PC-3 (cell line): ENCODE measurements at regions not wholly inside any gene's neighbourhood (a gene's known extent, or its start where the extent isn't known, plus 50 kb on each side); places are given as distances from the start of the nearest gene placed in this dataset.
A peak's percentile ranks its signal among the peaks of the same experiment; 100 is the strongest.

Experiments used
- ATAC-seq: fragments of 200-7000 bp; cut with Tn5 transposase; 2 replicates; pipeline ENCODE4 v1.9.1; 2020; ENCODE audit warnings: mild to moderate bottlenecking, moderate library complexity
- BruUV-seq: library from RNA; stranded (reverse); fragments of 400-500 nt; replicated peaks from 2 replicates; lab custom pipeline; 2021; lab: Mats Ljungman, UMichigan
- CTCF ChIA-PET: fragments of 300-600 bp; sonication (Branson Sonifier 250); formaldehyde crosslinking; loops from one replicate; lab custom pipeline; 2022; ENCODE audit warnings: antibody characterized with exemption; lab: Charles Lee
- POLR2A ChIA-PET: fragments of 300-600 bp; sonication (Branson Sonifier 250); formaldehyde crosslinking; loops from one replicate; lab custom pipeline; 2022; ENCODE audit warnings: antibody characterized with exemption; ENCODE audit not compliant: unreplicated experiment; lab: Charles Lee
- DNase-seq: peaks from one replicate; pipeline ENCODE4 v3.0.0-alpha.2; 2015
- H2AFZ ChIP-seq: fragments of 300-600 bp; sonication (generic); 2 replicates; pipeline ENCODE4 v1.6.0; 2016; ENCODE audit warnings: antibody characterized with exemption, low read length
- H3F3A ChIP-seq: fragments of 300-600 bp; sonication (generic); one replicate; pipeline ENCODE4 v1.6.0; 2017; ENCODE audit warnings: antibody characterized with exemption, low read length, control low read depth, mild to moderate bottlenecking; ENCODE audit not compliant: unreplicated experiment
- H3K27ac ChIP-seq: fragments of 300-600 bp; sonication (generic); 2 replicates; pipeline ENCODE4 v1.5.1; 2016; ENCODE audit warnings: mild to moderate bottlenecking, low read length
- H3K27me3 ChIP-seq: fragments of 300-600 bp; sonication (generic); 2 replicates; pipeline ENCODE4 v1.6.1; 2016; ENCODE audit warnings: low read length, mixed read lengths
- H3K36me3 ChIP-seq: fragments of 300-600 bp; sonication (generic); 2 replicates; pipeline ENCODE4 v1.6.1; 2016; ENCODE audit warnings: low read depth, mixed run types, low read length, mixed read lengths
- H3K4me1 ChIP-seq: fragments of 300-600 bp; sonication (generic); 2 replicates; pipeline ENCODE4 v1.5.1; 2016; ENCODE audit warnings: low read length; ENCODE audit not compliant: insufficient read depth
- H3K4me2 ChIP-seq: fragments of 300-600 bp; sonication (generic); 2 replicates; pipeline ENCODE4 v1.6.0; 2016; ENCODE audit warnings: low read length
- H3K4me3 ChIP-seq: fragments of 300-600 bp; sonication (generic); 2 replicates; pipeline ENCODE4 v1.5.1; 2016; ENCODE audit warnings: mild to moderate bottlenecking, low read length, mixed read lengths
- H3K79me2 ChIP-seq: fragments of 300-600 bp; sonication (generic); 2 replicates; pipeline ENCODE4 v1.6.1; 2017; ENCODE audit warnings: low read length, mixed read lengths
- H3K9ac ChIP-seq: fragments of 300-600 bp; sonication (generic); 2 replicates; pipeline ENCODE4 v1.6.0; 2016; ENCODE audit warnings: mild to moderate bottlenecking, low read length
- H3K9me2 ChIP-seq: fragments of 300-600 bp; sonication (generic); replicated peaks from 2 replicates; pipeline ENCODE4 v1.6.1; 2016; ENCODE audit warnings: mixed run types, low read length, mixed read lengths
- H3K9me3 ChIP-seq: fragments of 300-600 bp; sonication (generic); 2 replicates; pipeline ENCODE4 v1.6.1; 2016; ENCODE audit warnings: low read length, mixed read lengths
- H4K20me1 ChIP-seq: fragments of 300-600 bp; sonication (generic); 2 replicates; pipeline ENCODE4 v1.6.1; 2016; ENCODE audit warnings: low read length, mixed read lengths
- CTCF ChIP-seq: fragments of 300-600 bp; sonication (generic); conservative IDR thresholded peaks from 2 replicates; pipeline ENCODE4 v1.5.1; 2017; ENCODE audit warnings: antibody characterized with exemption, low read depth, mild to moderate bottlenecking, low read length
- EZH2 ChIP-seq: fragments of 300-600 bp; sonication (generic); IDR thresholded peaks from one replicate; pipeline ENCODE4 v1.6.1; 2017; ENCODE audit warnings: antibody characterized with exemption, mild to moderate bottlenecking, low read length; ENCODE audit not compliant: unreplicated experiment
- EZH2phosphoT487 ChIP-seq: fragments of 300-600 bp; sonication (generic); IDR thresholded peaks from 2 replicates; pipeline ENCODE4 v1.6.1; 2018; ENCODE audit warnings: mild to moderate bottlenecking, antibody characterized with exemption, low read length, borderline replicate concordance
- intact Hi-C: fragments of 100-400 bp; cut with micrococcal nuclease; formaldehyde crosslinking; loops from 2 replicates; pipeline ENCODE4 v1.9.0; 2023

- Histone ChIP-seq H3K27me3 (no peaks in the 10 kb centered on the region), H3K4me2 (no peak overlapping the region), H3K9me3 (no peaks in the 10 kb centered on the region), H3K4me1 (no peaks in the 10 kb centered on the region), H4K20me1 (no peaks in the 10 kb centered on the region), H3K36me3 (no peaks in the 10 kb centered on the region), H3K9ac (no peak overlapping the region), H3K4me3 (no peak overlapping the region), H3F3A (no peaks in the 10 kb centered on the region), H2AFZ (no peak overlapping the region), H3K9me2 (no peaks in the 10 kb centered on the region), H3K27ac (no peak overlapping the region), H3K79me2 (no peaks in the 10 kb centered on the region)
- BruUV-seq = no TSS peak
- no peak for TF ChIP-seq CTCF
- TF ChIP-seq EZH2 = no peak
- no peak for TF ChIP-seq EZH2phosphoT487
- CTCF ChIA-PET = no interaction called here
- DNase-seq (no peak), ATAC-seq (no peak)
- intact Hi-C loops = no loop called here
- POLR2A ChIA-PET = no interaction called here
These were observed 138.4 kb downstream of the SPANXN3 start for GRCh38 chrX:143378851-143379250.

DNA sequence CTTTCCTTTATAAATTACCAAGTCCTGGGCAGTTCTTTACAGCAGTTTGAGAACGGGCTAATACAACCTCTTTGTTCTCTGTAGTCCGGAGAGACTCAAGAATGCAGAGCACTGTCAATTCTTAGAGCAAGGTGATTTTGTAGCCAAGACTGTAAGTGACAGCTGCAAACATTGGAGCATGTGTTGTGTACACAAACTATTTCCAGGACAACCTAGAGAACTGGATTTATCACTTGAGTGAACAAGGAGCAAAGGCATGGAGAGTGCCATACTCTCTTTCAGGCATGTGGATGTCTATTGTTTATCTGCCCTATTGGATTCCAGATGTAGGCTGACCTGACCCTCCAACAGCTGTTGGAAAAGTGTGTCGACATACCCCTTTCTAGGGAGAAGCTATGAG is 153.9 kb downstream of the SPANXN3 start:
- BruUV-seq = no TSS peak
- Histone ChIP-seq H3K9me2 (no peaks in the 10 kb centered on the region), H3F3A (no peaks in the 10 kb centered on the region), H3K36me3 (no peaks in the 10 kb centered on the region), H3K4me3 (no peak overlapping the region), H3K9ac (no peak overlapping the region), H3K4me1 (no peaks in the 10 kb centered on the region), H3K9me3 (no peaks in the 10 kb centered on the region), H4K20me1 (no peaks in the 10 kb centered on the region), H3K4me2 (no peak overlapping the region), H3K79me2 (no peaks in the 10 kb centered on the region), H3K27me3 (no peaks in the 10 kb centered on the region), H3K27ac (no peak overlapping the region), H2AFZ (no peak overlapping the region)
- no peak for DNase-seq
- intact Hi-C loops = no loop called here
- TF ChIP-seq EZH2phosphoT487 (no peak), EZH2 (no peak), CTCF (no peak)
- no peak for ATAC-seq
- ChIA-PET POLR2A (no interaction called here), CTCF (no interaction called here)

GRCh38 chrX:143340190-143340589 is 177.1 kb downstream of the SPANXN3 start:
- BruUV-seq = no TSS peak
- no peak for DNase-seq
- no peak overlapping the region for H3K9ac ChIP-seq
- CTCF ChIA-PET = no interaction called here
- H3K79me2 ChIP-seq = no peaks in the 10 kb centered on the region
- H3K4me1 ChIP-seq = no peaks in the 10 kb centered on the region
- H3F3A ChIP-seq = no peaks in the 10 kb centered on the region
- TF ChIP-seq EZH2 (no peak), CTCF (peak; percentile 32; the same call in 1 of the 2 replicates)
- no peaks in the 10 kb centered on the region for H4K20me1 ChIP-seq
- no peak overlapping the region for H3K4me2 ChIP-seq
- POLR2A ChIA-PET = no interaction called here
- H3K27me3 ChIP-seq = no peaks in the 10 kb centered on the region
- H3K27ac ChIP-seq = no peak overlapping the region
- ATAC-seq = no peak
- no peak overlapping the region for H3K4me3 ChIP-seq
- intact Hi-C loops = no loop called here
- no peaks in the 10 kb centered on the region for H3K36me3 ChIP-seq
- no peaks in the 10 kb centered on the region for H3K9me2 ChIP-seq
- H2AFZ ChIP-seq = no peak overlapping the region
- no peaks in the 10 kb centered on the region for H3K9me3 ChIP-seq
